Endothelial cell of umbilical vein (primary cell): ENCODE measurements at regions not wholly inside any gene's neighbourhood (a gene's known extent, or its start where the extent isn't known, plus 50 kb on each side); places are given as distances from the start of the nearest gene placed in this dataset.

Experiments used
- CTCF ChIP-seq, 2 donors: IDR thresholded peaks; 1 replicate in 1 of 2; 2 replicates in 1 of 2; pipeline ENCODE4 v1.5.1; 2011; ENCODE audit warnings: low read length in 2 of 2, mild to moderate bottlenecking in 2 of 2, moderate library complexity in 2 of 2, control low read depth in 1 of 2, inconsistent platforms in 1 of 2, low read depth in 1 of 2; ENCODE audit not compliant: insufficient read depth in 1 of 2; ENCODE audit errors: extremely low read depth in 1 of 2
- EZH2 ChIP-seq: IDR thresholded peaks from 2 replicates; pipeline ENCODE4 v1.6.1; 2012; ENCODE audit warnings: borderline replicate concordance, low read depth, mild to moderate bottlenecking, moderate library complexity, low read length, inconsistent platforms; ENCODE audit not compliant: severe bottlenecking
- FOS ChIP-seq: IDR thresholded peaks from 2 replicates; pipeline ENCODE4 v1.6.1; 2011; ENCODE audit warnings: mild to moderate bottlenecking, low read length, moderate library complexity, borderline replicate concordance; ENCODE audit not compliant: insufficient read depth
- GATA2 ChIP-seq: IDR thresholded peaks from 2 replicates; pipeline ENCODE4 v1.7.0; 2011; ENCODE audit warnings: low read depth, mild to moderate bottlenecking, moderate library complexity, mixed read lengths, low read length; ENCODE audit not compliant: insufficient read length, insufficient read depth
- JUN ChIP-seq: IDR thresholded peaks from 2 replicates; pipeline ENCODE4 v1.6.1; 2011; ENCODE audit warnings: borderline replicate concordance, low read depth; ENCODE audit not compliant: insufficient read length, insufficient read depth
- MAX ChIP-seq: IDR thresholded peaks from 2 replicates; pipeline ENCODE4 v1.6.1; 2011; ENCODE audit not compliant: insufficient read depth, insufficient read length
- MYC ChIP-seq: IDR thresholded peaks from one replicate; pipeline ENCODE4 v1.6.1; 2011; ENCODE audit warnings: mild to moderate bottlenecking, low read depth, low read length
- POLR2A ChIP-seq: IDR thresholded peaks from 2 replicates; pipeline ENCODE4 v1.6.1; 2012; ENCODE audit warnings: low read depth, mild to moderate bottlenecking, control low read depth, low read length
- POLR2AphosphoS5 ChIP-seq: IDR thresholded peaks from 2 replicates; pipeline ENCODE4 v1.6.1; 2012; ENCODE audit warnings: low read depth, mild to moderate bottlenecking, control low read depth, low read length, moderate library complexity; ENCODE audit not compliant: insufficient read depth

GRCh38 chrX:56033495-56034180 lies 198.5 kb upstream of the KLF8 start:
- TF ChIP-seq POLR2A (no peak), CTCF (IDR thresholded peaks at IDR 0.05; ENCODE audit: extremely low read depth in 1 of 2, insufficient read depth in 1 of 2, low read depth in 1 of 2, low read length in 2 of 2) (no peak), EZH2 (no peak), POLR2AphosphoS5 (no peak), MAX (no peak), JUN (no peak), MYC (no peak), FOS (no peak), GATA2 (no peak)
